ENCODE measurements at regions not wholly inside any gene's neighbourhood (a gene's known extent, or its start where the extent isn't known, plus 50 kb on each side); places are given as distances from the start of the nearest gene placed in this dataset.
"Not testable (repeated sequence)": the region's sequence is repeated elsewhere in the genome, so short reads cannot be mapped to it uniquely, and the experiment has no call there.

- DNase-seq (ENCODE audit: low read depth in 2 of 3, low spot score in 2 of 3), result no peak
Measured at GRCh38 chr6:74891349-74891831, 314.5 kb downstream of the COL12A1 start.

- no peak for DNase-seq (ENCODE audit: low read depth in 2 of 3, low spot score in 2 of 3)
Measured at GRCh38 chr6:74889635-74890034, 316.2 kb downstream of the COL12A1 start.

- DNase-seq (ENCODE audit: low read depth in 2 of 3, low spot score in 2 of 3), result not testable (repeated sequence)
Measured at GRCh38 chr6:74888741-74889140, 317.1 kb downstream of the COL12A1 start.

GRCh38 chr6:74879976-74880375, 325.9 kb downstream of the COL12A1 start:
- no peak for DNase-seq (ENCODE audit: low read depth in 2 of 3, low spot score in 2 of 3)

- DNase-seq (ENCODE audit: low read depth in 2 of 3, low spot score in 2 of 3), result no peak
Measured at GRCh38 chr6:74879234-74879633, 326.6 kb downstream of the COL12A1 start.

- DNase-seq (ENCODE audit: low read depth in 2 of 3, low spot score in 2 of 3), result no peak
Measured at GRCh38 chr6:74875193-74875592, 330.7 kb downstream of the COL12A1 start.

GRCh38 chr6:74872754-74873476, 332.9 kb downstream of the COL12A1 start:
- no peak for DNase-seq (ENCODE audit: low read depth in 2 of 3, low spot score in 2 of 3)

- no peak for DNase-seq (ENCODE audit: low read depth in 2 of 3, low spot score in 2 of 3)
Measured at GRCh38 chr6:74871757-74872156, 334.1 kb downstream of the COL12A1 start.

- DNase-seq (ENCODE audit: low read depth in 2 of 3, low spot score in 2 of 3), result no peak
Measured at GRCh38 chr6:74870403-74870802, 335.4 kb downstream of the COL12A1 start.

- DNase-seq (ENCODE audit: low read depth in 2 of 3, low spot score in 2 of 3), result no peak
Measured at GRCh38 chr6:74867291-74867690, 338.6 kb downstream of the COL12A1 start.

GRCh38 chr6:74863968-74864367, 341.9 kb downstream of the COL12A1 start:
- DNase-seq (ENCODE audit: low read depth in 2 of 3, low spot score in 2 of 3), result no peak

GRCh38 chr6:74860456-74860855, 345.4 kb downstream of the COL12A1 start:
- DNase-seq (ENCODE audit: low read depth in 2 of 3, low spot score in 2 of 3), result no peak

- no peak for DNase-seq (ENCODE audit: low read depth in 2 of 3, low spot score in 2 of 3)
Measured at GRCh38 chr6:74857157-74857556, 348.7 kb downstream of the COL12A1 start.

GRCh38 chr6:74853991-74854390, 351.9 kb downstream of the COL12A1 start:
- DNase-seq (ENCODE audit: low read depth in 2 of 3, low spot score in 2 of 3), result no peak

- no peak for DNase-seq (ENCODE audit: low read depth in 2 of 3, low spot score in 2 of 3)
Measured at GRCh38 chr6:74851596-74851995, 354.3 kb downstream of the COL12A1 start.

- DNase-seq (ENCODE audit: low read depth in 2 of 3, low spot score in 2 of 3), result no peak
Measured at GRCh38 chr6:74840953-74841352, 364.9 kb downstream of the COL12A1 start.

- no peak for DNase-seq (ENCODE audit: low read depth in 2 of 3, low spot score in 2 of 3)
Measured at GRCh38 chr6:74834967-74835366, 370.9 kb downstream of the COL12A1 start.

GRCh38 chr6:74826263-74826662, 379.6 kb downstream of the COL12A1 start:
- no peak for DNase-seq (ENCODE audit: low read depth in 2 of 3, low spot score in 2 of 3)

GRCh38 chr6:74814440-74814839, 391.4 kb downstream of the COL12A1 start:
- no peak for DNase-seq (ENCODE audit: low read depth in 2 of 3, low spot score in 2 of 3)

- DNase-seq (ENCODE audit: low read depth in 2 of 3, low spot score in 2 of 3), result no peak
Measured at GRCh38 chr6:74807674-74808073, 398.2 kb downstream of the COL12A1 start.

GRCh38 chr6:74805916-74806696, 399.7 kb downstream of the COL12A1 start:
- DNase-seq (ENCODE audit: low read depth in 2 of 3, low spot score in 2 of 3), result no peak

- no peak for DNase-seq (ENCODE audit: low read depth in 2 of 3, low spot score in 2 of 3)
Measured at GRCh38 chr6:74798302-74798701, 407.6 kb downstream of the COL12A1 start.

All from hematopoietic multipotent progenitor cell (in vitro differentiated cells).